G401.6 (cell line): ENCODE measurements at regions not wholly inside any gene's neighbourhood (a gene's known extent, or its start where the extent isn't known, plus 50 kb on each side); places are given as distances from the start of the nearest gene placed in this dataset.
"Not testable (repeated sequence)": the region's sequence is repeated elsewhere in the genome, so short reads cannot be mapped to it uniquely, and the experiment has no call there.

ENCODE experiments used
- FAIRE-seq: peaks from 2 replicates; lab custom pipeline; 2012; peaks lifted over from hg19 to GRCh38; lab: Jason Lieb, UNC

DNA sequence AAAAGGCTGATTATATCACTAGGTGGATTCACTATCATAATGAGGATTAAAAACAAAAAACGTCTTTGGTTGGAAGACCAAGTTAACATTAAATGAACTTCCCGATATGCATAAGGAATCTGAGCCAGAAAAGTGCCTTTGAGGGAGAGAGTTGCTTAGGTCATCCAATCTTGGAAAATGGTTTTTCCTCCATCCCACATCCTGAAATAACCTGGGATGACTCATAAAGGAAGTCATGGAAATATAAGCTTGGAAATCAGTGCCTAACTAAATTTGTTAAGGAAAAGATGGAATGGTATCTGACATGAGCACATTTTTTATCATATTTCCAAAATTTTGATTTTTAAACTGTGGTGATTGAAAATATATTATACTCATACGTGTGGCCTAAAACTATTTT is 66.0 kb downstream of the KBTBD8 start:
- no peak for FAIRE-seq

- FAIRE-seq: no peak
Measured at GRCh38 chr3:67067251-67067650, 69.1 kb downstream of the KBTBD8 start.

- not testable (repeated sequence) for FAIRE-seq
Measured at GRCh38 chr3:67072640-67073039, 74.5 kb downstream of the KBTBD8 start.

- no peak for FAIRE-seq
Measured at GRCh38 chr3:67073812-67074211, 75.7 kb downstream of the KBTBD8 start.

- FAIRE-seq: no peak
Measured at GRCh38 chr3:67075295-67075694, 77.2 kb downstream of the KBTBD8 start.

DNA sequence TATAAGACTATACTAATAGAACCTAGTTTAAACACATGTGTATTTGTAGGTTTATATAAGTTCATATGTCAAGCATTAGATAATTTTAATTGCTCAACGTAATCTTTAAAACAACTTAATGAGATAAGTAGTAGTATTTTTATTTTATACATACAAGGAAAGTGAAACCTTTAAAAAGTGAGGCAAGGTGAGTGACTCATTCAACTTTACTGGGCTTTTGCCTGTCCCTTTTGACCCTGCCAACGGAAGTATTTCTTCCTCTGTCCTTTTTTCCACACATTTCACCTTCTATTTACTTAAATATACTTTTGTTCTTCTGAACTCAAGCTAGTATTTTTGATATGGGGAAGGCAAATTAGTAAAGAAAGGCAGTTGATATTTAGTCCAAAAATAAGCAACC is 78.5 kb downstream of the KBTBD8 start:
- no peak for FAIRE-seq

DNA sequence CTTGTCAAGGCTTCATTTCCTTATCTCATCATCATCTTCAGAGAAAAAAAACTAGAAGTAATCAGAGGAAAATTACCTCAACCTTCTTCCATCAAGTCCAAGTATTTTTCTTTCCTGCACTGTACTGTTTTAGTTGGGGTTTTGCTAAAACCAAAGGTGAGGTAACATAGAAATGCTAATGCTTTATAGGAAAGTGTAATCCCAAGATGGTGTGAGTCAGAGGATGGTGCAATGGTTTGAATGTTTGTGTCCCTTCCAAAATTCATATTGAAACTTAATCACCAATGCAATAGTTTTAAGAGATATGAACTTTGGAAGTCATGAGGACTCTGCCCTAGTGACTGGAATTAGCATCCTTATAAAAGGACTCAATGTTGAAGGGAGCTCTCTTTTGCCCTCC is 79.5 kb downstream of the KBTBD8 start:
- peak; percentile 34 for FAIRE-seq

GRCh38 chr3:67082533-67083024 is 84.5 kb downstream of the KBTBD8 start:
- FAIRE-seq: no peak

DNA sequence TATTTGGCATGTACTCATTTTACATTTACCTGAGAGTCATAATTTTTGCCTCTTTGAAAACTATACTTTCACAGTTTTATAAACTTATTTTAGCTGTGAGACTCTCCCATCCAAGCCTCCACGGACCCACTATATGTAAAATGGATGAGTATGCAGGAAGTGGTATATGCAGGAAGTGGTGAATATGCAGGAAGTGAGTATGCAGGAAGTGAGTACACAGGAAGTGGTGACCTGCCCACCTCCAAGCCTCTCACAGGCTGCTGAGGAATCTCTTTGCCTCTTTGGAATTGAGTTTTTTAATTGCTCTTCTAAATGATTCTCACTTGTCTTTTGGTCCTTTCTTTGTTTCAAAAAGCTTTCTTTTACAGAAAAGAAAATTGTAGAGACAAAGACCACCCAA is 85.2 kb downstream of the KBTBD8 start:
- no peak for FAIRE-seq

- FAIRE-seq: no peak
Measured at GRCh38 chr3:67087788-67088187, 89.7 kb downstream of the KBTBD8 start.

DNA sequence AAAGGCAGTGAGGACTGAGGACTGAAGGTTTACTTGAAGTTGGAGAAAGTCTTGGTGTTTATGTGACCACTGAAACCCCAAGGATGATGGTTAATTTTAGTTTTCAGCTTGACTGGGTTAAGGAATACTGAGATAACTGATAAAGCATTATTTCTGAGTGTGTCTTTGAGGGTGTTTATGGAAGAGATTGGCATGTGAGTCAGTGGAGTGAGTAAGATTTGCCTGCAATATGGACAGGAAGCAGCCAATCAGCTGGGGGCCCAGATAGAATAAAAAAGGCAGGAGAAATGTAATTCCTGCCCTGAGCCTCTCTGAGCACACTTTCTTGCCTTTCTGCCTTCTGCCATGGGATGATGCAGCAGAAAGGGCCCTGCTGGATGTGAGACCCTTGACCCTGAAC is 92.4 kb downstream of the KBTBD8 start:
- FAIRE-seq: no peak

GRCh38 chr3:67093305-67093704 is 95.2 kb downstream of the KBTBD8 start:
- FAIRE-seq: no peak

DNA sequence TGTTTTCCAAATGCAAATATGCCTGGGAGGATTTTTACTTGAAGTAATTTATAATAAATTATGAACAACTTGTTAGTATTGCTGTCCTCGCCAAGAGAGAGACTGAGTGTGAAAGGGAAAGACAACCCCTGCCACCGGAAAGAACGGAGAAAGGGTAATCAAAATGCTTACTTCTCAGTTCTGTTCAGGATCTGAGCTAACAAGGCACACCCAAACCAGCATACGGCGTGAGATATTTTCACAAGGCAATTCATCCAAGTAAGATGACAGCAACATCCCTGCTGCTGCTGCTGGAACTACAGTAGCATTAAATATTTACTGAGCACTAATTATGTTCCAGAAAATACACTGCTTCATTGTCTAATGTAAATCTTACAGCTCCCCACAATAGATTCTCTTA is 96.1 kb downstream of the KBTBD8 start:
- FAIRE-seq: no peak

DNA sequence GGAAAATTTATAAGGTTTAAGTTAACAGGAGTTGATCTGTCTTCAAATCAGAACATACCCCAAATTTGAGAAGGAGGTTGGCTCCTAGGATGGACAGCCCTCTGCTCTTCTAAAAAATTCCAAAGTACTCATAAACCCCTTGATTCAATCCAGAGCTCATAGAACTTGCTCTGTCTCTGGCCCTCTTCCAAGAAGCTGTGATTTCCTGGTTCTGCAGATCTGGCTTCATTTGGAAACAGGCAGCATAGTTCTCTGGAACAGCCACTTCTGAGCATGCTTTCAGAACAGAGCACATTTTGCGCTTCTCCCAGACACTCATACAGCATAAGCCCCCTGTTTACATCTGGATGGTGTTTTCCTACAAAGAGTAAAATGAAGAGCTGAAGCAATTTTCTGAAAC is 96.7 kb downstream of the KBTBD8 start:
- no peak for FAIRE-seq

GRCh38 chr3:67104388-67104787 is 106.3 kb downstream of the KBTBD8 start:
- FAIRE-seq: no peak

GRCh38 chr3:67106874-67107273 is 108.8 kb downstream of the KBTBD8 start:
- FAIRE-seq: no peak

DNA sequence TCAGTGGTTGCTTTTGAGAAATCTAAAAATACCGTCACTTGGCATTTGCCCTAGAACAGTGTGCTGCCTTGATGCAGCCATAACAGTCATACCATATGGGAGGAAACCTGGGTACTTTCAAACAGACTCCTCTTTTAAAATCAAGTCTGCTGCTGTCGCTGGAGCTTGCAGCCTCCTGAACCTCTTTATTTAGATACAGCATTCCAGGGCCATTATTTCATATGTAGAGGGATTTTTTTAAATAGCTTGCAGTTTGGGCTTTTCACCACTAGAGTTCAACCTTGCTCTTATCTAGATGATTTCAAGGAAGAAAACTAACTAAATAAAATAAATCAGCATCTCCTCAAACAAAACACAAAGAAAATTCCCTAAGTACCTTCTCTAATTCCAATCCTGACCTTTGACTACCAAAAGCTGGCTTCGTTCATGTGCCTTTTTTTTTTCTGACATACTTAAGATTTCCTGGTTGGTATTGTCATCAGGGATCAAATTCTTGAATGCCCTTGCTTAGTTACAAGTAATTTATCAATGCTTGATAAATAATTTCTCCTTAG is 111.6 kb downstream of the KBTBD8 start:
- FAIRE-seq: peak; percentile 94

DNA sequence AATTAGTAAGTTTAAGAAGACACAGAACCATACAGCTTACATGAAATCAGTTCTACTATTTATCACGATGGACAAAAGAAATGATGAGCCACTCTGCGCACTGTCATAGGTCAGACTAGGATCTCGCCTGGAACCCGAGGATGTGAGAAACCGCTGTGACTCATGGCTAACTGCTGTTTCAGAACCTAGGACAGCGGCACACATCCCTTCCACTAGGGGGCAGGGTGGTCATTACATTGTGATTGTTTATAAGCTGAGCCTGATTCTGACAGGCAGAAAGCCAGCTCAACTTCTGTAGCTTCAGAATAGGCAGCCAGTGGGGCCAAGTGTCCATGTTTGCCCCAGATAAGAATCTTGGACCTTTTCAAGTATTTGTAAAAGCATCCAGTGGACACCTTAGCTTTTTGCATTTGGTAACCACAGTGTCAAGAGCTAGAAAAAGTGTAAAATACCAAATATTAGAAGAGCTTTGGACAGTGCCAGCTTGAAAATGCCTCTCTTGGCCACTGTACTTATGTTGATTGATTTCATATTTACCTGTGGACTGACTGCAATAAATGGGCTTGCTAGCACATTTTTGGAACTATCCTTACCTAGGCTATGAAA is 115.8 kb downstream of the KBTBD8 start:
- peak; percentile 90 for FAIRE-seq

- FAIRE-seq: no peak
Measured at GRCh38 chr3:67118122-67118521, 120.0 kb downstream of the KBTBD8 start.

GRCh38 chr3:67118635-67119034 is 120.5 kb downstream of the KBTBD8 start:
- no peak for FAIRE-seq

- no peak for FAIRE-seq
Measured at GRCh38 chr3:67123914-67124313, 125.8 kb downstream of the KBTBD8 start.

DNA sequence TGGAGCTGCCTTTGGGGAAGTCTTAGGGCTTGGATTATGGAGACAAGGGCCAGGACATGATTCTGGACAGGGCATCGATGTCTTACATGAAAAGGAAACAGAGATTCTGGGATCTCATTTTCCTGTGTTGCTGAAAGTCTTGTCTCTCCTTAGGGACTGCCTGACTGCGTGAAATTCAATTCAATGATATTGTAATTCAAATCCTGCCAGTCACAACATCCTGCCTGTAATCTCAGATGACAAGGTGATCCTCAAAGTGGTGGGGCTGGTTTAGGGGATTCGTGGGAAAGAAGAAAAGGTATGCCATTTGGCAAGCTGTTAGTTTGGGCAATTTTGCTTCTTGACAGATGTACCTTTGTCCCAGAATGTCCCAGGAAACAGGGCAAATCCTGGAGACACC is 129.1 kb downstream of the KBTBD8 start:
- FAIRE-seq: no peak

DNA sequence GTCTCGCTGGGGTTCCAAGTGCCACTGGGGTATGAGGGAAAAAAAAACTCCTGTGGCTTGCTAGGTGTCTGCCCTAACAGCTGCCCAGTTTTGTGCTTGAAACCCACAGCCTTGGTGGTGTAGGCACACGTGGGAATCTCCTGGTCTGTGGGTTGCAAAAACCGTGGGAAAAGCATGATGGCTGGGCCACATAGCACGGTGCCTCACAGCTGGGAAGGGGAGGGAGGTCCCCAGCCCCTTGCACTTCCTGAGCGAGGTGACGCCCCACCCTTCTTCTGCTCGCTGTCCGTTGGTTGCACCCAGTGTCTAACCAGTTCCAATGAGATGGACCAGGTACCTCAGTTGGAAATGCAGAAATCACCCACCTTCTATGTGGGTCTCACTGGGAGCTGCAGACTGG is 144.3 kb downstream of the KBTBD8 start:
- FAIRE-seq: no peak

GRCh38 chr3:67145738-67146137 is 147.6 kb downstream of the KBTBD8 start:
- no peak for FAIRE-seq

- no peak for FAIRE-seq
Measured at GRCh38 chr3:67154429-67154828, 156.3 kb downstream of the KBTBD8 start.
